DND-41 (cell line): ENCODE measurements at regions not wholly inside any gene's neighbourhood (a gene's known extent, or its start where the extent isn't known, plus 50 kb on each side); places are given as distances from the start of the nearest gene placed in this dataset.

Source experiments
- ATAC-seq: fragments of 200-7000 bp; cut with Tn5 transposase; 3 replicates; pipeline ENCODE4 v1.9.1; 2021; ENCODE audit warnings: low read depth; ENCODE audit not compliant: insufficient read depth
- DNase-seq: peaks from one replicate; pipeline ENCODE4 v3.0.0-alpha.2; 2020
- H2AFZ ChIP-seq: 2 replicates; pipeline ENCODE4 v1.6.0; 2012; ENCODE audit warnings: low read depth, low read length
- H3K27ac ChIP-seq: 2 replicates; pipeline ENCODE4 v1.5.1; 2012; ENCODE audit warnings: low read length, inconsistent platforms
- H3K27me3 ChIP-seq: fragments of 200-600 bp; sonication (generic); 2 replicates; pipeline ENCODE4 v1.6.0; 2012; ENCODE audit warnings: low read length, mild to moderate bottlenecking, inconsistent platforms; ENCODE audit not compliant: insufficient read depth, poor library complexity
- H3K36me3 ChIP-seq: 2 replicates; pipeline ENCODE4 v1.5.1; 2012; ENCODE audit warnings: low read length, inconsistent platforms; ENCODE audit not compliant: insufficient read depth
- H3K4me1 ChIP-seq: 2 replicates; pipeline ENCODE4 v1.5.1; 2012; ENCODE audit warnings: mild to moderate bottlenecking, low read length; ENCODE audit not compliant: insufficient read depth
- H3K4me2 ChIP-seq: 2 replicates; pipeline ENCODE4 v1.6.0; 2012; ENCODE audit warnings: mild to moderate bottlenecking, moderate library complexity, low read length, inconsistent platforms; ENCODE audit not compliant: insufficient read depth
- H3K4me3 ChIP-seq, 2 experiments: fragments of 200-600 bp in 1 of 2; shearing (Covaris generic) in 1 of 2; 2 replicates each; pipeline ENCODE4 v1.5.1; 2012 to 2016; ENCODE audit warnings: inconsistent platforms in 2 of 2, low read length in 2 of 2, mild to moderate bottlenecking in 2 of 2, low read depth in 1 of 2, moderate library complexity in 1 of 2
- H3K79me2 ChIP-seq: 2 replicates; pipeline ENCODE4 v1.6.0; 2012; ENCODE audit warnings: low read length, inconsistent platforms; ENCODE audit not compliant: insufficient read depth
- H3K9ac ChIP-seq: 2 replicates; pipeline ENCODE4 v1.6.0; 2012; ENCODE audit warnings: low read depth, mild to moderate bottlenecking, inconsistent platforms, low read length, moderate library complexity
- H3K9me3 ChIP-seq: 2 replicates; pipeline ENCODE4 v1.5.1; 2012; ENCODE audit warnings: low read length, moderate library complexity, mild to moderate bottlenecking, inconsistent platforms; ENCODE audit not compliant: insufficient read depth, severe bottlenecking
- H4K20me1 ChIP-seq: 2 replicates; pipeline ENCODE4 v1.6.0; 2012; ENCODE audit warnings: low read length; ENCODE audit not compliant: insufficient read depth
- CTCF ChIP-seq: IDR thresholded peaks from 2 replicates; pipeline ENCODE4 v1.5.1; 2012; ENCODE audit warnings: borderline replicate concordance, low read length, moderate library complexity, mild to moderate bottlenecking; ENCODE audit not compliant: poor library complexity, severe bottlenecking; ENCODE audit errors: extremely low read depth
- EZH2 ChIP-seq: IDR thresholded peaks from 3 replicates; pipeline ENCODE4 v1.6.1; 2012; ENCODE audit warnings: borderline replicate concordance, low read depth, mild to moderate bottlenecking, moderate library complexity, low read length, inconsistent platforms; ENCODE audit not compliant: severe bottlenecking

GRCh38 chrX:147405764-147406163, 506.0 kb upstream of the FMR1 start:
- Histone ChIP-seq H3K27ac (no peak overlapping the region), H3K4me3 (no peak overlapping the region), H4K20me1 (no peaks in the 10 kb centered on the region), H3K36me3 (no peaks in the 10 kb centered on the region), H3K4me2 (no peak overlapping the region), H3K9me3 (no peaks in the 10 kb centered on the region), H2AFZ (no peak overlapping the region), H3K27me3 (no peaks in the 10 kb centered on the region), H3K4me1 (peaks cover 30% of the 10 kb centered on the region), H3K79me2 (no peaks in the 10 kb centered on the region), H3K9ac (no peak overlapping the region)
- DNase-seq (no peak), ATAC-seq (no peak)
- no peak for TF ChIP-seq CTCF
- TF ChIP-seq EZH2: no peak

GRCh38 chrX:147403040-147403439, 508.7 kb upstream of the FMR1 start:
- no peak overlapping the region for H2AFZ ChIP-seq
- peak overlapping the region; percentile 27 for H3K27ac ChIP-seq
- H3K36me3 ChIP-seq: no peaks in the 10 kb centered on the region
- H3K79me2 ChIP-seq: no peaks in the 10 kb centered on the region
- peaks cover 30% of the 10 kb centered on the region for H3K4me1 ChIP-seq
- H4K20me1 ChIP-seq: no peaks in the 10 kb centered on the region
- H3K4me2 ChIP-seq: peak overlapping the region; percentile 30; the same call in 1 of the 2 replicates
- peak; percentile 28 for DNase-seq
- TF ChIP-seq CTCF (no peak), EZH2 (no peak)
- no peak overlapping the region for H3K4me3 ChIP-seq
- H3K9ac ChIP-seq: no peak overlapping the region
- ATAC-seq: peak; percentile 98
- no peaks in the 10 kb centered on the region for H3K27me3 ChIP-seq
- no peaks in the 10 kb centered on the region for H3K9me3 ChIP-seq

GRCh38 chrX:147378767-147379166, 533.0 kb upstream of the FMR1 start:
- H3K9ac ChIP-seq: no peak overlapping the region
- no peaks in the 10 kb centered on the region for H3K27me3 ChIP-seq
- no peak overlapping the region for H3K4me3 ChIP-seq
- no peak for DNase-seq
- no peaks in the 10 kb centered on the region for H3K79me2 ChIP-seq
- peaks cover 18% of the 10 kb centered on the region for H3K4me1 ChIP-seq
- H3K27ac ChIP-seq: no peak overlapping the region
- H3K4me2 ChIP-seq: no peak overlapping the region
- H2AFZ ChIP-seq: no peak overlapping the region
- TF ChIP-seq CTCF: no peak
- no peak for TF ChIP-seq EZH2
- H3K9me3 ChIP-seq: no peaks in the 10 kb centered on the region
- no peak for ATAC-seq
- no peaks in the 10 kb centered on the region for H3K36me3 ChIP-seq
- H4K20me1 ChIP-seq: no peaks in the 10 kb centered on the region

GRCh38 chrX:147377728-147378127, 534.0 kb upstream of the FMR1 start:
- no peak for TF ChIP-seq CTCF
- TF ChIP-seq EZH2: no peak
- Histone ChIP-seq H3K4me1 (peaks cover 18% of the 10 kb centered on the region), H3K36me3 (no peaks in the 10 kb centered on the region), H3K9me3 (no peaks in the 10 kb centered on the region), H3K27ac (no peak overlapping the region), H3K4me2 (no peak overlapping the region), H2AFZ (no peak overlapping the region), H3K4me3 (no peak overlapping the region), H4K20me1 (no peaks in the 10 kb centered on the region), H3K79me2 (no peaks in the 10 kb centered on the region), H3K27me3 (no peaks in the 10 kb centered on the region), H3K9ac (no peak overlapping the region)
- DNase-seq (no peak), ATAC-seq (no peak)
